ENCODE measurements at regions not wholly inside any gene's neighbourhood (a gene's known extent, or its start where the extent isn't known, plus 50 kb on each side); places are given as distances from the start of the nearest gene placed in this dataset.

- TF ChIP-seq CTCF (IDR thresholded peaks at IDR 0.05) = no peak
- TF ChIP-seq POLR2A (IDR thresholded peaks at IDR 0.05) = no peak
Measured at GRCh38 chr1:36594023-36594422, 111.3 kb upstream of the CSF3R start.
